Lower lobe of right lung (tissue), 2 donors: ENCODE measurements at regions not wholly inside any gene's neighbourhood (a gene's known extent, or its start where the extent isn't known, plus 50 kb on each side); places are given as distances from the start of the nearest gene placed in this dataset.

Experiments
- ATAC-seq, 2 donors: fragments of 200-7000 bp; cut with Tn5 transposase; one replicate each; pipeline ENCODE4 v1.9.1; 2020 to 2022; ENCODE audit warnings: mild to moderate bottlenecking in 2 of 2, moderate library complexity in 2 of 2
- DNase-seq: peaks from one replicate; pipeline ENCODE4 v3.0.0-alpha.2; 2020
- H3K27ac ChIP-seq: fragments of 200-600 bp; one replicate; pipeline ENCODE4 v1.8.0; 2022
- H3K27me3 ChIP-seq: fragments of 200-600 bp; one replicate; pipeline ENCODE4 v1.8.0; 2022; ENCODE audit warnings: low read depth
- H3K36me3 ChIP-seq: fragments of 200-600 bp; one replicate; pipeline ENCODE4 v1.8.0; 2022; ENCODE audit warnings: mild to moderate bottlenecking
- H3K4me1 ChIP-seq: fragments of 200-600 bp; one replicate; pipeline ENCODE4 v1.8.0; 2022
- H3K4me3 ChIP-seq: fragments of 200-600 bp; one replicate; pipeline ENCODE4 v1.8.0; 2022; ENCODE audit warnings: mild to moderate bottlenecking
- H3K9me3 ChIP-seq: fragments of 200-600 bp; one replicate; pipeline ENCODE4 v1.8.0; 2022
- CTCF ChIP-seq: fragments of 200-600 bp; IDR thresholded peaks from one replicate; pipeline ENCODE4 v1.8.0; 2022; ENCODE audit warnings: antibody characterized with exemption, mild to moderate bottlenecking
- intact Hi-C: fragments of 100-400 bp; cut with DNase I; formaldehyde crosslinking; loops from one replicate; pipeline ENCODE4 v1.11.0; 2022
- donor health status: DM: no; HTN: yes; CAD: no; lungs with severe emphysema.

GRCh38 chr3:89570465-89570864 is 463.0 kb downstream of the EPHA3 start:
- Histone ChIP-seq H3K36me3 (no peaks in the 10 kb centered on the region), H3K4me1 (no peaks in the 10 kb centered on the region), H3K4me3 (no peak overlapping the region), H3K27ac (no peak overlapping the region), H3K9me3 (peaks cover 8% of the 10 kb centered on the region), H3K27me3 (no peaks in the 10 kb centered on the region)
- TF ChIP-seq CTCF, result no peak
- intact Hi-C loops, result no loop called here
- DNase-seq (peak; percentile 36), ATAC-seq (no peak)

- ATAC-seq (peak in 1 of 2 donors; percentile 21), DNase-seq (no peak)
- H3K4me3 ChIP-seq, result no peak overlapping the region
- no peaks in the 10 kb centered on the region for H3K4me1 ChIP-seq
- no peak overlapping the region for H3K27ac ChIP-seq
- intact Hi-C loops, result no loop called here
- H3K36me3 ChIP-seq, result no peaks in the 10 kb centered on the region
- no peaks in the 10 kb centered on the region for H3K27me3 ChIP-seq
- no peaks in the 10 kb centered on the region for H3K9me3 ChIP-seq
- TF ChIP-seq CTCF, result no peak
Measured at GRCh38 chr3:89571298-89571697, 463.9 kb downstream of the EPHA3 start.

- ATAC-seq (peak; percentile 19 to 48), DNase-seq (peak; percentile 35)
- Histone ChIP-seq H3K4me1 (no peaks in the 10 kb centered on the region), H3K9me3 (no peaks in the 10 kb centered on the region), H3K4me3 (no peak overlapping the region), H3K27me3 (no peaks in the 10 kb centered on the region), H3K36me3 (no peaks in the 10 kb centered on the region), H3K27ac (no peak overlapping the region)
- intact Hi-C loops, result no loop called here
- no peak for TF ChIP-seq CTCF
Measured at GRCh38 chr3:89571707-89572106, 464.3 kb downstream of the EPHA3 start.

GRCh38 chr3:89572261-89572660 is 464.8 kb downstream of the EPHA3 start:
- DNase-seq (no peak), ATAC-seq (no peak)
- Histone ChIP-seq H3K4me3 (no peak overlapping the region), H3K27ac (no peak overlapping the region), H3K36me3 (no peaks in the 10 kb centered on the region), H3K27me3 (no peaks in the 10 kb centered on the region), H3K4me1 (no peaks in the 10 kb centered on the region), H3K9me3 (no peaks in the 10 kb centered on the region)
- intact Hi-C loops, result no loop called here
- TF ChIP-seq CTCF, result no peak

- no peak overlapping the region for H3K27ac ChIP-seq
- no peaks in the 10 kb centered on the region for H3K27me3 ChIP-seq
- H3K4me1 ChIP-seq, result no peaks in the 10 kb centered on the region
- H3K36me3 ChIP-seq, result no peaks in the 10 kb centered on the region
- no peak overlapping the region for H3K4me3 ChIP-seq
- no peak for TF ChIP-seq CTCF
- intact Hi-C loops, result no loop called here
- no peaks in the 10 kb centered on the region for H3K9me3 ChIP-seq
- ATAC-seq (no peak), DNase-seq (no peak)
Measured at GRCh38 chr3:89576417-89576816, 469.0 kb downstream of the EPHA3 start.
